Stimulated activated naive B cell treated with anti-CD40 and anti-IgM and Interleukin-4, amounts not matched to agents 10 μg/mL and 1 μg/mL and 100 μg/mL, for 72 hours (primary cell): ENCODE measurements at regions not wholly inside any gene's neighbourhood (a gene's known extent, or its start where the extent isn't known, plus 50 kb on each side); places are given as distances from the start of the nearest gene placed in this dataset.

Source experiments
- ATAC-seq, 2 donors: fragments of 150-1000 bp; cut with Tn5 transposase; replicated peaks; 2 replicates each; pipeline ENCODE4 v1.10.0; 2021; ENCODE audit warnings: moderate library complexity in 1 of 2
- DNase-seq: peaks from one replicate; pipeline ENCODE4 v3.0.0; 2021
- H3K27ac Mint-ChIP-seq: one replicate; pipeline ENCODE4 v1.8.0; 2022; ENCODE audit warnings: mild to moderate bottlenecking, mixed read lengths
- H3K27me3 Mint-ChIP-seq, 2 donors: one replicate each; pipeline ENCODE4 v1.8.0; 2022; ENCODE audit warnings: mixed read lengths in 2 of 2
- H3K36me3 Mint-ChIP-seq, 2 donors: one replicate each; pipeline ENCODE4 v1.8.0; 2022; ENCODE audit warnings: mixed read lengths in 2 of 2, mild to moderate bottlenecking in 1 of 2
- H3K4me1 Mint-ChIP-seq, 2 donors: one replicate each; pipeline ENCODE4 v1.8.0; 2022; ENCODE audit warnings: mixed read lengths in 2 of 2, mild to moderate bottlenecking in 1 of 2
- H3K4me3 Mint-ChIP-seq, 2 donors: one replicate each; pipeline ENCODE4 v1.8.0; 2022; ENCODE audit warnings: mild to moderate bottlenecking in 2 of 2, mixed read lengths in 2 of 2, moderate library complexity in 1 of 2
- H3K9me3 Mint-ChIP-seq, 2 donors: one replicate each; pipeline ENCODE4 v1.8.0; 2022; ENCODE audit warnings: mixed read lengths in 2 of 2, mild to moderate bottlenecking in 1 of 2

DNA sequence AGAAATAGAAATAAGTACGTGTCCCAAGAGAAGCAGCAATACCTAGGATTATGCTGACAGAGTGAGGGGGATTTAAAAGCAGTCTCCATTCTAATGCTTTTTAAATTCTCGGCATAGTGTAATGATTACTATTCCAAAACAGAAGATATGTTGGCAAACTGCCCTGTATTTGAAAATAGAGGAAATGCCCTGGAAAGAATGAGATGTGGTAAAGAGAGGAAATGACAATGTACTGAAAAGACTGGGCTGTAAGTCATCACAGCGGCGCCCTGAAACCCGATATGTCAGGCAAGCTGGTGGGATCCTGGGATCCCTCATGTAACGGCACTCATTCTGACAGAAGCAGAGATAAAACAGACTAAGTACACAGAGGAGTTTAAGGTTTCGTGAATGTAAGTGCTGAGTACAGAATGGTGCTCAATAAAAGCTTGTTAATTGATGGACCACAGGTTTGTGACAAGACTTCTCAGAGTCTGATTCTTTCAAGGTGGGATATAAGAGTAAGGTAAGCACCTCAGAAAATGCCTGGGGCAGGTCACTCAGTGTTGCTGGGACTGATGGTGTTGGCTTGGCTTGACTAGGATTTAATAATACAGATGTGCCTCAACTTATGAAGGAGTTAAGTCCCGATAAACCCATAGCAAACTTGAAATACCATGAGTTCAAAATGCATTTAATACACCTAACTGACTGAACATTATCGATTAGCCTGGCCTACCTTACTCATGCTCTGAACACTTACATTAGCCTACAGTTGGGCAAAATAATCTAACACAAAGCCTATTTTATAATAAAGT lies 91.4 kb downstream of the NFKBIZ start:
- no peaks in the 10 kb centered on the region for H3K27me3 Mint-ChIP-seq
- H3K27ac Mint-ChIP-seq, result no peak overlapping the region
- H3K4me3 Mint-ChIP-seq, result no peak overlapping the region
- H3K36me3 Mint-ChIP-seq, result no peaks in the 10 kb centered on the region
- no peak for ATAC-seq
- no peaks in the 10 kb centered on the region for H3K9me3 Mint-ChIP-seq
- peaks cover 20 to 41% of the 10 kb centered on the region in 2 donors for H3K4me1 Mint-ChIP-seq
- no peak for DNase-seq

DNA sequence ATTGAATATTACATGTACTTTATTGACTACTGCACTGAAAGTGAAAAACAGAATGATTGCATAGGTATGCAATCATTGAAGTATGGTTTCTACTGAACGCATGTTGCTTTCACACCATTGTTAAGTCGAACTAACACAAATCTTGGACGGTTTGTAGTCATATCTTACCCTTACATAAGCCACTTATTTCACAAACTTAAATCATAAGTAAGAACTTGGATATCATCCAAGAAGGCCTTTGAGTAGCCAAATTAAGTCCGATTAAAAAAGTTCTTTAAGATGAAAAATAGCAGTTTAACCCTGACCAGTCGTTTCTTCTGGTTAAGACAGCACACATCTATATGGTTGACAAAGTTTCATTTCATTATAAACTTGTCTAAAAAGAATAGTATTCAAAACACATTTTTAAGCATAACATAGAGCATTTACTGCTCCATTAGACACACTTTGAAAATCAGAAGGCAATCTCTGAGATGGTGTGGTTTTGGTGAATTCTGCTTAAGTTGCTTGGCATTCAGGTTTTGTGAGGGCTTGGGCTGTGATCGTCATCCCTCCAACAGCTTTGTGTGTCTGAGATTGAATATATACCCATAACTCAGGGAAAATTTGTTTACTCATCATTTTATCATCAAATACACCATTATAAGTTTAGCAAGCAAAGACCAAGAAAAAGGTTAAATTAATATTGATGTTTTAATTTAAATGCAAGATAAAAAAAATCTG lies 92.2 kb downstream of the NFKBIZ start:
- ATAC-seq (no peak), DNase-seq (no peak)
- Mint-ChIP-seq H3K4me1 (peaks cover 26 to 48% of the 10 kb centered on the region in 2 donors), H3K4me3 (no peak overlapping the region), H3K27ac (no peak overlapping the region), H3K27me3 (no peaks in the 10 kb centered on the region), H3K9me3 (no peaks in the 10 kb centered on the region), H3K36me3 (no peaks in the 10 kb centered on the region)

DNA sequence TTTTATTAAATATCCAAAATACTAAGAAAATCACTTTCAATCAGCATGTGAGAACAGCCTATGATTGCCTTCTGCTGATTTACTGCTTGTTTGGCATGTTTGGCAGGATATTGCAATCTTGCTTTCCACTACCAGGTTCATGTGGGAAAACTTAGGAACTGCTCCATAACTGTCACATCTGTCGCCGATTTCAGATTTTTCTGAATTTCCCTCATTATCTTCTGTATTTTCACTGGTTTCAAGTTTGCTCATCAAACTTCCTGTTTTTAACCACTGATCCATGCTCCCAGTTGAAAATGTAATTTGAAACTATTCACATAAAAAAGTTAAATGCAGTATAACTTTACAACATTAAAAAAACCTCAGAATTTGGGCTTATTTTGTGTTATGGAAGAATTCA lies 93.0 kb downstream of the NFKBIZ start:
- Mint-ChIP-seq H3K36me3 (no peaks in the 10 kb centered on the region), H3K27me3 (no peaks in the 10 kb centered on the region), H3K4me1 (peaks cover 20 to 43% of the 10 kb centered on the region in 2 donors), H3K4me3 (peak overlapping the region; percentile 14 to 40), H3K27ac (peak overlapping the region; percentile 47), H3K9me3 (no peaks in the 10 kb centered on the region)
- no peak for DNase-seq
- ATAC-seq, result no peak

DNA sequence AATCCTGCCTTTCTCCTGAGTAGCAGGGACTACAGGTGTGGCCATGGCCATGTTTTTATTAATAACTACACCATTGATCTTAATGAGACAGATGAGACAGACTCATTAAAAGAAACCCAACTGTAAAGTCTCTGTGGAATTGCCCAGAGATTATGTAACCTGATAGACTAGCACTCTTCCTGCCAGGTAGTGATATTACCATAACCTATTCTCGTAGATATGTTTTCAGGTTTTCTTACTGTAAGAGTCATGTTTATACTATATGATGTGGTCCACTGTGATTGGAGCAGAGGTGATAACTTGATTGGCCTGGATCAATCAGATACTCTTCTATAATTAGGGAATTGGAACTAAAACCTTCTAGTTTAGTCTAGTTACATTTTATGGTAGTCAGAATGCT lies 93.7 kb downstream of the NFKBIZ start:
- Mint-ChIP-seq H3K4me1 (peaks cover 22 to 42% of the 10 kb centered on the region in 2 donors), H3K27me3 (no peaks in the 10 kb centered on the region), H3K9me3 (no peaks in the 10 kb centered on the region), H3K4me3 (no peak overlapping the region), H3K27ac (peak overlapping the region; percentile 9), H3K36me3 (no peaks in the 10 kb centered on the region)
- DNase-seq (no peak), ATAC-seq (peak; percentile 17 to 40)

DNA sequence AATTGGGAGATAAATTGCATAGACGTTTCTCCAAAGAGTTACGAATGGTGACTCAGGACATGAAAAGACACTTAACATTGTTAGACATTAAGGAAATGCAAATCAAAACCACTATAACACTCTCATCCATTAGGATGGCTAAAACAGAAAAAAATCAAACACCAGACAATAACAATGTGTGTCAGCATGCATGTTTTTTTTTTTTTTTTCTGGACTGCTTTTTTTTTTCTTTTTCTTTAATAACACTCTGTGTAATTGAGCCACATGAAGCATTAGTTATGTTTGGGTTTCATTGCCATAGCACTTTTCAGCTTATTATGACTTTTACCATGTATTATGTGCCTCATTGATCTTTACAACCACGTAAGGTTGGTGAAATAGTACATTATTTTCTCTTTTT lies 95.0 kb downstream of the NFKBIZ start:
- DNase-seq, result no peak
- no peak for ATAC-seq
- Mint-ChIP-seq H3K4me3 (no peak overlapping the region), H3K36me3 (peaks cover 3 to 6% of the 10 kb centered on the region in 2 donors), H3K27me3 (no peaks in the 10 kb centered on the region), H3K27ac (no peak overlapping the region), H3K4me1 (peaks cover 27 to 49% of the 10 kb centered on the region in 2 donors), H3K9me3 (peaks cover 4% of the 10 kb centered on the region in 2 donors)

DNA sequence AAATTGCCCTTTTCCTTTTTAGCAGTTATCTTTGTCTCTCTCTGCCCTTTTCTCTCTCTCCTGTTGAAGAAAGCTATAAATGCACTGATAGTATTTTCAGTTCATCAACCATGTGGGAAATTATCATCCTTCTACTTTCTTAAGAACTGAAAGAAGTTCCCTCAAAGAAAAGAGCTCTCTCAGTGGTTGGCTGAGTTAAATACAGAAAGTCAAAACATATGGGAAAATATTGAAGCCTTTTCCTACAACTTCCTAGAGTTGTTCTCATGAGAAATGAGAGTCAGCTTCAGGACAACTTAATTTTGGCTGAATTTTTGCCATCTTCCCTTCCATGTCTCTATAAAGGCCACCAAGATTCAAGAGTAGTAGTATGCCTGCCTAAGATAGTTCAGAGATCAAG lies 96.7 kb downstream of the NFKBIZ start:
- H3K27ac Mint-ChIP-seq, result peak overlapping the region; percentile 44
- H3K9me3 Mint-ChIP-seq, result peaks cover 6% of the 10 kb centered on the region in 2 donors
- ATAC-seq (peak; percentile 31 to 35), DNase-seq (no peak)
- H3K27me3 Mint-ChIP-seq, result no peaks in the 10 kb centered on the region
- peaks cover 37 to 63% of the 10 kb centered on the region in 2 donors for H3K4me1 Mint-ChIP-seq
- peaks cover 5 to 10% of the 10 kb centered on the region in 2 donors for H3K36me3 Mint-ChIP-seq
- H3K4me3 Mint-ChIP-seq, result peak overlapping the region; percentile 1 to 14

DNA sequence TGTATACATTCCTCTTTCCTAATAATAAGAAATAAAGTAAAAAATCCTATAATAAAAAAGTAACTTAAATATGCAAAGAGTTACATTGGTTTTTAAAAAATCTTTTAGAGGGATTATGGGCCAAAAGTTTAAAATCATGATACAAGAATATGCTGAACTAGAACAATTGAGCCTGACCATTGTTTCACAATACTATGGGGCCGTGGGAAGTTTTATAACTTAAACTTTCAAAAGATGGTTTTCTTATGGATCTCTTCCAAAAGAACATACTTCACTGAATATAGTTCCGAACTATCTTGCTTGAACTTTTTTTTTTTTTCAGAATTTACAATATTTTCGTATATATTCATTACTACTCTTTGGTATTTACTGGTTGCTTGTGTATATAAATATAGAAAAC lies 97.6 kb downstream of the NFKBIZ start:
- peak overlapping the region; percentile 81 for H3K27ac Mint-ChIP-seq
- peaks cover 5 to 10% of the 10 kb centered on the region in 2 donors for H3K36me3 Mint-ChIP-seq
- peaks cover 6% of the 10 kb centered on the region in 2 donors for H3K9me3 Mint-ChIP-seq
- H3K27me3 Mint-ChIP-seq, result no peaks in the 10 kb centered on the region
- no peak overlapping the region for H3K4me3 Mint-ChIP-seq
- no peak for DNase-seq
- H3K4me1 Mint-ChIP-seq, result peaks cover 37 to 64% of the 10 kb centered on the region in 2 donors
- ATAC-seq, result no peak

DNA sequence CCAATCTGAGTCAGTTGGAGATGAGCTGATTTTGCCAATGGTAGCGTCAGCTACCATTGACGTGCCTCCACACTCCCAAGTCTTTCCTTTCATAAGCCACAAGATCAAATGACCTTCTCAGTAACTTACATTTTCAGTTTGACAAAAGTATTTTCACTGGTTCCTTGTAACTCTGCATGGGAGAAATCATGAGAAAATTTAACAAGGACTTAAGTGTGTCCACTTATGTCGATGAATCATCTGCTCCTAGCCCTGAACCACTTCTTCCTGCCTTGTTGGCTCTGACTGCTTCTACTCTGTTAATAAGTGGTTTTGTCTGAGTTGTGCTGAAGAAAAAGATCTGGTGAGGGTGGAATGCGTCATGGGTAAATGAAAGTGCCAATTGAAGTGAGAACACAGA lies 101.2 kb downstream of the NFKBIZ start:
- H3K36me3 Mint-ChIP-seq, result peaks cover 5 to 10% of the 10 kb centered on the region in 2 donors
- H3K27me3 Mint-ChIP-seq, result no peaks in the 10 kb centered on the region
- peak overlapping the region; percentile 26 for H3K27ac Mint-ChIP-seq
- H3K4me3 Mint-ChIP-seq, result no peak overlapping the region
- DNase-seq (no peak), ATAC-seq (peak; percentile 80 to 85)
- H3K4me1 Mint-ChIP-seq, result peaks cover 31 to 49% of the 10 kb centered on the region in 2 donors
- H3K9me3 Mint-ChIP-seq, result peaks cover 6 to 8% of the 10 kb centered on the region in 2 donors

DNA sequence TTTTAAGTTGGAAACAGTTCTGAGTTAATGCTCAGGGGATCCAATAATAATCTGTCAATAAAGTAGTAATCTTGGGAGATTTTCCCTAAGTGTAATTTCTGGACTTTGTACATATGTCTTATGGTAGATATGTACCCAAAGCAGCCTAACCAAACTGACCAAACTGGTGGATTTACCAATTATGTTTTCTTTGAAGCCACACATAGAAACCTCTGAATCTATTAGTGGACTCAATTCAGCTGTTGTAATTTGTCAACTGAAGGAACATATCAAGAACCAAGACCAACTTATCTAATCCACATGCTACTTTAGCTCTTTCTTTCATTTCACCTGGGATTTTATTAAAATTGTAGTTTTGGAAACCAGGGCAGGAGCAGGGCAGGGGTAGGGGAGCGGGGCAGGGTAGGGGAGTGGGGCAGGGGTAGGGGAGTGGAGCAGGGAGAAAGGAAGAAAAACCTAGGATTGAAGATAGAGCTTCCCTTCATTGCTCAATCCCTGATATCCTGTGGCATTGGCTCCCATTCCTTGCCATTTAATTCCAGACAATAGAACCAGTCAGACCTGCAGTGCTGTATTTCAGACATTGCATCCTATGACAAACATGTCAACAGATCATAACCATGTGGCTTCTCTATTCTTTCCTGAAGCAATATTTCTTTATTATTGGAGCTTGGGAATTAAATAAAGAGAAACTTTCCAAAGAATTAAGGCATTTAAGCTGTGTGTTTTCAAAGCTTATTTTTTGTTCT lies 101.8 kb downstream of the NFKBIZ start:
- DNase-seq (no peak), ATAC-seq (no peak)
- Mint-ChIP-seq H3K9me3 (peaks cover 6 to 8% of the 10 kb centered on the region in 2 donors), H3K27ac (peak overlapping the region; percentile 56), H3K36me3 (peaks cover 5 to 10% of the 10 kb centered on the region in 2 donors), H3K27me3 (no peaks in the 10 kb centered on the region), H3K4me3 (no peak overlapping the region), H3K4me1 (peaks cover 25 to 42% of the 10 kb centered on the region in 2 donors)

DNA sequence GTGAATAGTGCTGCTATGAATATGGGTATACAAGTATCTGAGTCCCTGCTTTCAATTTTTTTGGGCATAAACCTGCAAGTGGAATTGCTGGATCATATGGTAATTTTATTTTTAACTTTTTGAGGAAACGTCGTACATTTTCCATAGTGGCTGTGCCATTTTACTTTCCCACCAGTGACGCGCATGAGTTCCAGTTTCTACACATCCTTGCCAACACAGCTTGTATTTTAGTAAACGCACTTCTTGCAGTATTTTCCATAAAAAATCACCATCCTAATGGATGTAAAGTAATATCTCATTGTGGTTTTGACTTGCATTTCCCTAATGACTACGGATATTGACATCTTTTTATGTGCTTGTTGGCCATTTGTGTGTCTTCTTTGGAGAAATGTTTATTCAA lies 105.0 kb downstream of the NFKBIZ start:
- ATAC-seq, result no peak
- no peak for DNase-seq
- Mint-ChIP-seq H3K36me3 (peaks cover under 1 to 4% of the 10 kb centered on the region in 2 donors), H3K27ac (no peak overlapping the region), H3K27me3 (no peaks in the 10 kb centered on the region), H3K4me1 (peaks cover 15 to 28% of the 10 kb centered on the region in 2 donors), H3K4me3 (no peak overlapping the region), H3K9me3 (peaks cover 2 to 3% of the 10 kb centered on the region in 2 donors)

DNA sequence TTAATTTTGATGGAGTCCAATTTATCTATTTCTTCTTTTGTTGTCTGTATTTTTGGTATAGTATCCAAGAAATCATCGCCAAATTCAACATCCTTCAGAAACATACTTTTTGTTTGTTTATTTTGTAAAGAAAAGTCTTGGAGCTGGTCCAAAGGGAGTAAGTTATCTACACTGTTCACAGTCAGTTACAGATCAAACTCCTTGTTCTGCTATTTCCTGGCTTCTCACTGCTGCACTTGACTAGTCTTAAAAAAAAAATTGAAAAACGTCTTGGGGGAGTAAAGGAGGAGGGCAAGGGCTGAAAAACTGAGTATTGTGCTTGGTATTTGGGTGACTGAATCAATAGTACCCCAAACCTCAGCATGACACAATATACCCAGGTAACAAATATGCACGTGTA lies 105.6 kb downstream of the NFKBIZ start:
- H3K27me3 Mint-ChIP-seq, result no peaks in the 10 kb centered on the region
- no peaks in the 10 kb centered on the region for H3K36me3 Mint-ChIP-seq
- H3K4me1 Mint-ChIP-seq, result peaks cover 11 to 24% of the 10 kb centered on the region in 2 donors
- ATAC-seq (no peak), DNase-seq (no peak)
- peaks cover 0 to 2% of the 10 kb centered on the region in 2 donors for H3K9me3 Mint-ChIP-seq
- H3K27ac Mint-ChIP-seq, result no peak overlapping the region
- H3K4me3 Mint-ChIP-seq, result no peak overlapping the region

DNA sequence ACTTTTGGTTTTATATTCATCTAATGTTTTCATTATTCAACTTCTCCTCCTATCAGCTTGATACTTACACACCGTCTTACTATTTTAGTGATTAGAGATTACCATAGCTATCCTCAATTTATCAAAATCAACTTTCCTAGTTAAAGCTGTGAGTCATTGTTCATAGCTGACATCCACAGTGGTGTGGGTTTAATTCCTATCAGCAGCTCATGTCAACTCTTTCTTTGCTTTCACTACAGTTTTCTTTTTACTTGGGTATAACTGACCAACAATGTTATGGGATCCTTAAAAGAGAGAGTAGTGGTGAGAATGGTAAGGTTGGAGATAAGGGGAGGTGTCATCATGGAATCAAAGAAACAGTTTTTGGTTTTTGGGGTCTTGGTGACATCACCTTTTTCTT lies 112.7 kb downstream of the NFKBIZ start:
- Mint-ChIP-seq H3K4me1 (peaks cover 17 to 27% of the 10 kb centered on the region in 2 donors), H3K36me3 (no peaks in the 10 kb centered on the region), H3K27ac (no peak overlapping the region), H3K27me3 (no peaks in the 10 kb centered on the region), H3K4me3 (no peak overlapping the region), H3K9me3 (peaks cover 4 to 5% of the 10 kb centered on the region in 2 donors)
- DNase-seq (no peak), ATAC-seq (no peak)

DNA sequence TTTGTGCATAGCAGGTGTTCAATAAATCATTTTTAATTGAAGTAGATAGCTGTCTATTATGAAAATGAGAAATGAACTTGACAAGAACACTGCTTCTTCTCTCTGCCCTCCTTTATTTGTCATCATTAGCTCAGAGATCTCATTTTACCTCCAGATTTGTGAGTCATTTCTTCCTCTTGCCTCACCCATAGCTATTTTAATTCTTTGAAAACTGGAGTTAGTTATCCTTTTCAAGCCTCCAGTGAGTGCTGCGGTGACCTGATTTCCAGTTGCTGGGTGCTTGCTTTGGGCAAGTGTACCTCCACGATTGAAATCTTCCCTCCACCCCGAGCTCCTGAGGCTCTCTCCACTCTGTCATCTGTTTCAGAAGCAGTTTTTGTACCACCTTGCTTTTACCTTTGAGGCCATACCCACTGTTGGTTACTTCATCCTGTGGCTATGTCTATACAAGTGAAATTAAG lies 114.6 kb downstream of the NFKBIZ start:
- H3K9me3 Mint-ChIP-seq, result peaks cover 4 to 7% of the 10 kb centered on the region in 2 donors
- peaks cover 17 to 27% of the 10 kb centered on the region in 2 donors for H3K4me1 Mint-ChIP-seq
- ATAC-seq, result peak; percentile 56 to 58
- no peaks in the 10 kb centered on the region for H3K27me3 Mint-ChIP-seq
- H3K4me3 Mint-ChIP-seq, result no peak overlapping the region
- H3K36me3 Mint-ChIP-seq, result peaks cover 0 to 2% of the 10 kb centered on the region in 2 donors
- H3K27ac Mint-ChIP-seq, result peak overlapping the region; percentile 15
- no peak for DNase-seq

DNA sequence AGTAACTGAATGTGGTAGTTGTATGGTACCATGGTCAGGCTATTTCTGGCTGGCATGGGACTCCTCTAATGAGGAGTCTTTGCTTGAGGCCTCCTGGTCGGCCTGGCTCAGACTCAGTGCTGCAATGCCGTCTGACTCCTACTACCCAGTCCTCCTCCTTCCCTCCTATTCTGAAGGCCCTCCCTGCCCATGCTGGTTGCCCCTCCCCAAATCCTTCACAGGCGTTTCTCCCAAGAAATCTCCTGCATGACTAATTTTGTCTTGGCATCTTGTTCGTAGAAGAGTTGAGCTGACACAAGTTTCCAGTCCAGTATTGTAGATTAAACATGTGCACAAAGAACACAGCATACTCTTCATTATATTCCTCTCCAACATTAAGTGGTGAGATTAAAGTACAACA lies 115.5 kb downstream of the NFKBIZ start:
- Mint-ChIP-seq H3K27ac (no peak overlapping the region), H3K36me3 (peaks cover 2 to 4% of the 10 kb centered on the region in 2 donors), H3K4me3 (no peak overlapping the region), H3K27me3 (no peaks in the 10 kb centered on the region), H3K4me1 (peaks cover 17 to 31% of the 10 kb centered on the region in 2 donors), H3K9me3 (peaks cover 4 to 10% of the 10 kb centered on the region in 2 donors)
- ATAC-seq (no peak), DNase-seq (no peak)
